Prostate gland (tissue), 2 donors: ENCODE measurements at regions not wholly inside any gene's neighbourhood (a gene's known extent, or its start where the extent isn't known, plus 50 kb on each side); places are given as distances from the start of the nearest gene placed in this dataset.

Source experiments
- DNase-seq: peaks from one replicate; pipeline ENCODE4 v3.0.0-alpha.2; 2019; ENCODE audit warnings: low spot score
- H3K27ac ChIP-seq, 2 donors: fragments of 200-600 bp; sonication (generic); 2 replicates each; pipeline ENCODE4 v1.5.1; 2017 to 2019
- H3K27me3 ChIP-seq: fragments of 200-600 bp; sonication (generic); replicated peaks from 2 replicates; pipeline ENCODE4 v1.5.1; 2019; ENCODE audit not compliant: insufficient read depth
- H3K36me3 ChIP-seq, 2 donors: fragments of 200-600 bp; sonication (generic); 1 replicate in 1 of 2; 2 replicates in 1 of 2; pipeline versions ENCODE4 v1.5.1 to v1.8.1; 2017 to 2019
- H3K4me1 ChIP-seq: fragments of 200-600 bp; sonication (generic); replicated peaks from 2 replicates; pipeline ENCODE4 v1.5.1; 2019
- H3K4me3 ChIP-seq, 2 donors: fragments of 200-600 bp; sonication (generic); 2 replicates each; pipeline ENCODE4 v1.5.1; 2017 to 2019
- H3K9me3 ChIP-seq: fragments of 200-600 bp; sonication (generic); 2 replicates; pipeline ENCODE4 v1.5.1; 2017
- CTCF ChIP-seq, 4 experiments: fragments of 200-600 bp in 2 of 4; fragments of 450-650 bp in 2 of 4; sonication (generic) in 2 of 4; IDR thresholded peaks; 1 replicate in 3 of 4; 2 replicates in 1 of 4; pipeline ENCODE4 v1.5.1; 2016 to 2019; ENCODE audit warnings: antibody characterized with exemption in 4 of 4, mild to moderate bottlenecking in 2 of 4, moderate library complexity in 2 of 4
- POLR2A ChIP-seq: fragments of 450-650 bp; IDR thresholded peaks from one replicate; pipeline ENCODE4 v1.6.1; 2016; ENCODE audit warnings: antibody characterized with exemption, mild to moderate bottlenecking
- POLR2AphosphoS5 ChIP-seq: sonication (generic); formaldehyde crosslinking; IDR thresholded peaks from one replicate; pipeline ENCODE4 v1.6.1; 2017; ENCODE audit warnings: antibody characterized with exemption
- WGBS: methylation state at CpG from one replicate; pipeline ENCODE4 v1.1.5; 2018; 5-methylcytosine and 5-hydroxymethylcytosine counted together
- intact Hi-C: fragments of 100-400 bp; cut with DNase I; formaldehyde crosslinking; loops from one replicate; pipeline ENCODE4 v1.14.2; 2022

- H3K4me3 ChIP-seq: no peak overlapping the region
- no peak for TF ChIP-seq CTCF (IDR thresholded peaks at IDR 0.05)
- TF ChIP-seq POLR2AphosphoS5: no peak
- TF ChIP-seq POLR2A: no peak
- no peak for DNase-seq
- H3K9me3 ChIP-seq: no peaks in the 10 kb centered on the region
- H3K36me3 ChIP-seq: no peaks in the 10 kb centered on the region
- no peaks in the 10 kb centered on the region for H3K27me3 ChIP-seq
- H3K27ac ChIP-seq: no peak overlapping the region
- 88% methylated on average over 8 of the region's 8 CpGs for WGBS
- intact Hi-C loops: no loop called here
- H3K4me1 ChIP-seq: no peaks in the 10 kb centered on the region
These were observed 78.2 kb upstream of the CST7 start for GRCh38 chr20:24870881-24871280.

- no peak for DNase-seq
- Histone ChIP-seq H3K9me3 (no peaks in the 10 kb centered on the region), H3K4me3 (no peak overlapping the region), H3K36me3 (no peaks in the 10 kb centered on the region), H3K27me3 (no peaks in the 10 kb centered on the region), H3K27ac (no peak overlapping the region), H3K4me1 (no peaks in the 10 kb centered on the region)
- intact Hi-C loops: no loop called here
- 74% methylated on average over 13 of the region's 13 CpGs for WGBS
- TF ChIP-seq POLR2A (no peak), CTCF (IDR thresholded peaks at IDR 0.05) (no peak), POLR2AphosphoS5 (no peak)
These were observed 77.4 kb upstream of the CST7 start for GRCh38 chr20:24871480-24872213.

GRCh38 chr20:24872291-24873024 lies 76.6 kb upstream of the CST7 start:
- no peaks in the 10 kb centered on the region for H3K36me3 ChIP-seq
- no peaks in the 10 kb centered on the region for H3K4me1 ChIP-seq
- intact Hi-C loops: no loop called here
- DNase-seq: no peak
- no peak overlapping the region for H3K27ac ChIP-seq
- WGBS: 57% methylated on average over 12 of the region's 12 CpGs
- H3K4me3 ChIP-seq: no peak overlapping the region
- no peaks in the 10 kb centered on the region for H3K27me3 ChIP-seq
- no peak for TF ChIP-seq POLR2A
- no peak for TF ChIP-seq CTCF (IDR thresholded peaks at IDR 0.05)
- TF ChIP-seq POLR2AphosphoS5: no peak
- no peaks in the 10 kb centered on the region for H3K9me3 ChIP-seq

GRCh38 chr20:24873025-24873620 lies 75.9 kb upstream of the CST7 start:
- intact Hi-C loops: no loop called here
- DNase-seq: no peak
- 81% methylated on average over 26 of the region's 26 CpGs for WGBS
- H3K36me3 ChIP-seq: no peaks in the 10 kb centered on the region
- no peaks in the 10 kb centered on the region for H3K9me3 ChIP-seq
- no peak for TF ChIP-seq CTCF (IDR thresholded peaks at IDR 0.05)
- no peak for TF ChIP-seq POLR2A
- TF ChIP-seq POLR2AphosphoS5: no peak
- H3K27me3 ChIP-seq: no peaks in the 10 kb centered on the region
- no peak overlapping the region for H3K4me3 ChIP-seq
- H3K27ac ChIP-seq: no peak overlapping the region
- H3K4me1 ChIP-seq: no peaks in the 10 kb centered on the region
